Activated T-helper 2 cell treated with anti-CD3 and anti-CD28 coated beads, Interferon-gamma antibody, Interleukin-2, Interleukin-4, amounts not matched to agents 10 μg/mL and 5 μg/mL and 100 μg/mL, durations not matched to agents 14 hours and 24 hours and 36 hours (primary cell): ENCODE measurements at regions not wholly inside any gene's neighbourhood (a gene's known extent, or its start where the extent isn't known, plus 50 kb on each side); places are given as distances from the start of the nearest gene placed in this dataset.

Experiments
- DNase-seq: peaks from one replicate; pipeline ENCODE4 v3.0.0; 2021; ENCODE audit warnings: low spot score
- H3K27ac Mint-ChIP-seq: one replicate; pipeline ENCODE4 v1.8.0; 2021; ENCODE audit warnings: mixed read lengths
- H3K27me3 Mint-ChIP-seq: one replicate; pipeline ENCODE4 v1.8.0; 2021; ENCODE audit warnings: low read depth, mixed read lengths
- H3K36me3 Mint-ChIP-seq: one replicate; pipeline ENCODE4 v1.8.0; 2021; ENCODE audit warnings: low read depth, mixed read lengths
- H3K4me1 Mint-ChIP-seq: one replicate; pipeline ENCODE4 v1.8.0; 2021; ENCODE audit warnings: low read depth, mixed read lengths
- H3K4me3 Mint-ChIP-seq: one replicate; pipeline ENCODE4 v1.8.0; 2021; ENCODE audit warnings: low read depth, mild to moderate bottlenecking, moderate library complexity, mixed read lengths
- H3K9me3 Mint-ChIP-seq: one replicate; pipeline ENCODE4 v1.8.0; 2021; ENCODE audit warnings: mixed read lengths
- intact Hi-C: fragments of 100-400 bp; cut with micrococcal nuclease; formaldehyde crosslinking; loops from one replicate; pipeline ENCODE4 v1.15.1; 2023

DNA sequence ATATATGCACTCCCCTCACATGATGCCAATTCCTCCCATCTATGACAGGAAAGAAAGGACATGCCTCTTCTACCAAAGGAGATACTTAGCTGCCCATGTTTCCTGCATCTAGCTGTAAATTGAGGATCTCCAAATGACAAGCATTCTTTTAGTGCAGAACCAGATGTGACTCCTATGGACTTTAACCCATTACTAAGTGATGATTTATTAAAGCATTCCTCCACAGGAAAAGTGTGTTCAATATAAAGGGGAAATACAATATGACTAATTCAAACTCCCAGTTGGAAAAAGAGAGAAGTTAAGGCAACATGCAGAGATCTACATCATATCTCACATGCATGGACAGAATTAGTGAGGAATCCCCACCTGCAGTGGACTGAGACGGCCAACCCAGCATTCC lies 221.3 kb downstream of the FAM76B start:
- H3K9me3 Mint-ChIP-seq = peaks cover 18% of the 10 kb centered on the region
- H3K27ac Mint-ChIP-seq = no peak overlapping the region
- no peak overlapping the region for H3K4me3 Mint-ChIP-seq
- no peaks in the 10 kb centered on the region for H3K27me3 Mint-ChIP-seq
- intact Hi-C loops = loop anchor here (10.0 kb wide), 1 partner anchor 63 kb away; no protein-coding TSS in a partner anchor
- peaks cover 8% of the 10 kb centered on the region for H3K36me3 Mint-ChIP-seq
- no peak for DNase-seq
- peaks cover 26% of the 10 kb centered on the region for H3K4me1 Mint-ChIP-seq

- Mint-ChIP-seq H3K27ac (no peak overlapping the region), H3K4me1 (peaks cover 31% of the 10 kb centered on the region), H3K4me3 (no peak overlapping the region), H3K9me3 (peaks cover 18% of the 10 kb centered on the region), H3K36me3 (peaks cover 8% of the 10 kb centered on the region), H3K27me3 (no peaks in the 10 kb centered on the region)
- no peak for DNase-seq
- intact Hi-C loops = loop anchor here (10.0 kb wide), 1 partner anchor 63 kb away; no protein-coding TSS in a partner anchor
Observed at GRCh38 chr11:95567685-95568084, 221.9 kb downstream of the FAM76B start.

GRCh38 chr11:95566211-95566610 lies 223.4 kb downstream of the FAM76B start:
- peaks cover 8% of the 10 kb centered on the region for H3K36me3 Mint-ChIP-seq
- no peak for DNase-seq
- peaks cover 18% of the 10 kb centered on the region for H3K9me3 Mint-ChIP-seq
- no peaks in the 10 kb centered on the region for H3K27me3 Mint-ChIP-seq
- peaks cover 38% of the 10 kb centered on the region for H3K4me1 Mint-ChIP-seq
- no peak overlapping the region for H3K4me3 Mint-ChIP-seq
- intact Hi-C loops = loop anchor here (10.0 kb wide), 1 partner anchor 61 kb away; no protein-coding TSS in a partner anchor
- H3K27ac Mint-ChIP-seq = no peak overlapping the region

- intact Hi-C loops = loop anchor here (10.0 kb wide), 1 partner anchor 61 kb away; no protein-coding TSS in a partner anchor
- H3K4me1 Mint-ChIP-seq = peaks cover 39% of the 10 kb centered on the region
- H3K9me3 Mint-ChIP-seq = peaks cover 18% of the 10 kb centered on the region
Observed at GRCh38 chr11:95565724-95566141, 223.8 kb downstream of the FAM76B start.

GRCh38 chr11:95563859-95564258 lies 225.7 kb downstream of the FAM76B start:
- Mint-ChIP-seq H3K4me3 (no peak overlapping the region), H3K4me1 (peaks cover 40% of the 10 kb centered on the region), H3K27me3 (no peaks in the 10 kb centered on the region), H3K36me3 (no peaks in the 10 kb centered on the region), H3K27ac (peak overlapping the region; percentile 71), H3K9me3 (peaks cover 9% of the 10 kb centered on the region)
- intact Hi-C loops = loop anchor here (10.0 kb wide), 1 partner anchor 59 kb away; no protein-coding TSS in a partner anchor
- no peak for DNase-seq

More at GRCh38 chr11:95565724-95566141, 223.8 kb downstream of the FAM76B start:
- Mint-ChIP-seq H3K4me3 (no peak overlapping the region), H3K27me3 (no peaks in the 10 kb centered on the region), H3K27ac (peak overlapping the region; percentile 26), H3K36me3 (peaks cover 8% of the 10 kb centered on the region)
- no peak for DNase-seq

DNA sequence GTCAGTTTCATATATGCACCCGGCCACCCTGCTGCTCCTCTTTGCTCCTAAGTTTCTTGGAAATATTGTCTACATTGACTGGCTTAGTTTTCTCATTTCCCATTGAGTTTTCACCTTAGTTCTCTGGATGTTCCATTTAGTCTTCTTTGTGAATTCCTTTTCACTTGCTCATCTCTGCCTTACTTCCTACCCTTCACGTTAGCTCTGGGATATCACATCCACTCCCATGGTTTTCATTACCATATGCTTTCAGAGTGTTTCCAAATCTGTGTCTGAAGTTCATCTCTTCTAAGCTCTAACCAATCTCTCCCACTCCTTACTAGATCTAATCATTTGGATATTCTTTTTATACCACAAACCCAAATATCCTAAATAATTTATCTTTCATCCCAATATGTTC lies 226.4 kb downstream of the FAM76B start:
- Mint-ChIP-seq H3K27me3 (no peaks in the 10 kb centered on the region), H3K27ac (peak overlapping the region; percentile 34), H3K4me1 (peaks cover 38% of the 10 kb centered on the region), H3K9me3 (peaks cover 4% of the 10 kb centered on the region), H3K4me3 (no peak overlapping the region), H3K36me3 (peaks cover 4% of the 10 kb centered on the region)
- intact Hi-C loops = loop anchor here (10.0 kb wide), 1 partner anchor 58 kb away; no protein-coding TSS in a partner anchor
- DNase-seq = no peak

GRCh38 chr11:95562196-95562921 lies 227.2 kb downstream of the FAM76B start:
- peak overlapping the region; percentile 20 for H3K27ac Mint-ChIP-seq
- H3K4me3 Mint-ChIP-seq = no peak overlapping the region
- peaks cover 4% of the 10 kb centered on the region for H3K36me3 Mint-ChIP-seq
- no peak for DNase-seq
- intact Hi-C loops = loop anchor here (10.0 kb wide), 1 partner anchor 58 kb away; no protein-coding TSS in a partner anchor
- H3K4me1 Mint-ChIP-seq = peaks cover 30% of the 10 kb centered on the region
- H3K27me3 Mint-ChIP-seq = no peaks in the 10 kb centered on the region
- H3K9me3 Mint-ChIP-seq = no peaks in the 10 kb centered on the region

- H3K9me3 Mint-ChIP-seq = no peaks in the 10 kb centered on the region
- intact Hi-C loops = loop anchor here (5.0 to 10.0 kb wide), 4 partner anchors 42 to 468 kb away; no protein-coding TSS in a partner anchor
- no peak for DNase-seq
- H3K36me3 Mint-ChIP-seq = peaks cover 9% of the 10 kb centered on the region
- no peak overlapping the region for H3K4me3 Mint-ChIP-seq
- peaks cover 45% of the 10 kb centered on the region for H3K4me1 Mint-ChIP-seq
- no peaks in the 10 kb centered on the region for H3K27me3 Mint-ChIP-seq
- H3K27ac Mint-ChIP-seq = no peak overlapping the region
Observed at GRCh38 chr11:95559899-95560298, 229.7 kb downstream of the FAM76B start.

DNA sequence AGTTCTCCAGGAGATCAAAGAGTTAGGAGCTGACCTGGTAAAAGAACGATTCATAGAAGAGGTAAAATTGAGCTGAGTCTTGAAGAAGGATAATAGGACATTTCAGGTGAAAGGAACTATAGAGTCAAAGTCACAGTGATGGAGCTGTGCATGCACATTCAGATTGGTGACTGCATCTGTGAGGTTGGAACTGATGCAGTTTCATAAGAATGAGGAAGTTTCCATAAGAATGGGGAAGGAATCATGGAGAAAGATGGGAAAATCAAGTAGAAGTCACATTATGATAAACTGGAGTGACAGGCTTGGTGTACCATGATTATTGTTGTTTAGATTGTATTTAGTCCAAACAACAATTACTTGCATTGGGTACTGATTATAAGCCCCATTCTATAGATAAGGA lies 232.2 kb downstream of the FAM76B start:
- DNase-seq = no peak
- peaks cover 9% of the 10 kb centered on the region for H3K36me3 Mint-ChIP-seq
- no peak overlapping the region for H3K4me3 Mint-ChIP-seq
- peak overlapping the region; percentile 91 for H3K27ac Mint-ChIP-seq
- no peaks in the 10 kb centered on the region for H3K27me3 Mint-ChIP-seq
- H3K9me3 Mint-ChIP-seq = no peaks in the 10 kb centered on the region
- H3K4me1 Mint-ChIP-seq = peaks cover 41% of the 10 kb centered on the region
- intact Hi-C loops = loop anchor here (2.0 to 5.0 kb wide), 6 partner anchors 19 to 465 kb away; no protein-coding TSS in a partner anchor

- no peak for DNase-seq
- Mint-ChIP-seq H3K36me3 (peaks cover 9% of the 10 kb centered on the region), H3K4me1 (peaks cover 37% of the 10 kb centered on the region), H3K27me3 (no peaks in the 10 kb centered on the region), H3K4me3 (no peak overlapping the region), H3K27ac (peak overlapping the region; percentile 91), H3K9me3 (no peaks in the 10 kb centered on the region)
- intact Hi-C loops = loop anchor here (1.0 to 5.0 kb wide), 11 partner anchors 12 to 464 kb away; no protein-coding TSS in a partner anchor
Observed at GRCh38 chr11:95556342-95557163, 233.0 kb downstream of the FAM76B start.

DNA sequence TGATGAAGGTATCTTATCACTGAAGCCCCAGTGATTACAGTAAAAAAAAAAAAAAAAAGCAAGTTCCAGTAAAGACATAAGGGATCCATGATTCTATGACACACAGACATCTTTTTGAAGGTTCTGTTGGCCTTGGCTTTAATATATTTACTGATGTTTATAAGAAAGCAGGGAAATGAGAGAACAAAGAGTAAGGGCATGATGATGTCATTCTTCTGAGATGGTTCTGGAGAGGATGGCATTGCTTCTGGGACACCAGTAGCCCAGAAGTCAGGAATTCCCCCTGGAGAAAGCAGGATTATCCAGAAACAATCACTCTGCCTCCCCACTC lies 233.6 kb downstream of the FAM76B start:
- Mint-ChIP-seq H3K27ac (peak overlapping the region; percentile 91), H3K9me3 (no peaks in the 10 kb centered on the region), H3K4me1 (peaks cover 37% of the 10 kb centered on the region), H3K36me3 (peaks cover 9% of the 10 kb centered on the region), H3K4me3 (no peak overlapping the region), H3K27me3 (no peaks in the 10 kb centered on the region)
- DNase-seq = no peak
- intact Hi-C loops = loop anchor here (1.0 to 5.0 kb wide), 11 partner anchors 12 to 464 kb away; no protein-coding TSS in a partner anchor

- peaks cover 9% of the 10 kb centered on the region for H3K36me3 Mint-ChIP-seq
- no peak overlapping the region for H3K4me3 Mint-ChIP-seq
- intact Hi-C loops = loop anchor here (5.0 kb wide), 3 partner anchors 47 to 463 kb away; no protein-coding TSS in a partner anchor
- H3K27ac Mint-ChIP-seq = no peak overlapping the region
- H3K27me3 Mint-ChIP-seq = no peaks in the 10 kb centered on the region
- peaks cover 37% of the 10 kb centered on the region for H3K4me1 Mint-ChIP-seq
- no peak for DNase-seq
- H3K9me3 Mint-ChIP-seq = peaks cover 2% of the 10 kb centered on the region
Observed at GRCh38 chr11:95554911-95555310, 234.7 kb downstream of the FAM76B start.
